ENCODE measurements at regions not wholly inside any gene's neighbourhood (a gene's known extent, or its start where the extent isn't known, plus 50 kb on each side); places are given as distances from the start of the nearest gene placed in this dataset.

DNA sequence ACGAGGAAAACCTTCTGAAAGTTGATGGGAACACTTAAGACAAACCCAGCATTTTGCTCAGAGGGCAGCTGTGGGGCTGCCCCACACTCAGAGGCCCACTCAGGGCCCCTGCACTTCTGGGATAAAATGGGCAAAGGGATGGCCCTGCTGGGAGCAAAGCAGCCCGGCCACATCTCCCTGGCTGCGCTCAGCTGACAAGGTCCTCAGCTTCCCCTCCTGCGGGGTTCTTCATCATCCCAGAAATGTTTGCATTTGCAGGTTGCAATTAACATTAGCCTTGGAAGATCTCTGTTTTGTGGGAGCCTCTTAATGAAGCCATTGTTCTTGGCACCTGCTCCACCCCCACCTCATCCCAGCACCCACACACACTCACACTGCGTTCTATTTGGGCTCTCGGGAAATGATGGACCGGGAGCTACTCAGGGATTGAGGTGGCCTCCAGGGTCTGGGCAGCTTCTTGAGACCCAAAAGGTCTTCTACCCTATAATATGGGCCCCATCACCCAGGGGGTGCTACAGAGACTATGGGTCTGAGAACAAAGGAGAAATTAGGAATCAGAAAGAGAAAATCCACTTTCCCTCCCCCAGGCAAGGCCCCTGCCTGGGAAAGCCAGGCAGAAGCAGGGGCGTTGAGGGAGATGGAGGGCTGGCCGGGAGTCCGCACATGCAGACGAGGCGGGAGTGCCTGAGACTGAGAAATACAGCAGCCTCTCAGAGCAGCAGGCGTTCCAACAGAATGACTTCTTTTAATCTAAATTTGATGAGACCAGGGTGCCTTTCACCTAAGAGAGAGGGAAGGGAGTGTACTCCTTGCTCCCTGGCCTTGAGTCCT is 53.7 kb upstream of the RPL38 start:
- DNase-seq = no peak

DNA sequence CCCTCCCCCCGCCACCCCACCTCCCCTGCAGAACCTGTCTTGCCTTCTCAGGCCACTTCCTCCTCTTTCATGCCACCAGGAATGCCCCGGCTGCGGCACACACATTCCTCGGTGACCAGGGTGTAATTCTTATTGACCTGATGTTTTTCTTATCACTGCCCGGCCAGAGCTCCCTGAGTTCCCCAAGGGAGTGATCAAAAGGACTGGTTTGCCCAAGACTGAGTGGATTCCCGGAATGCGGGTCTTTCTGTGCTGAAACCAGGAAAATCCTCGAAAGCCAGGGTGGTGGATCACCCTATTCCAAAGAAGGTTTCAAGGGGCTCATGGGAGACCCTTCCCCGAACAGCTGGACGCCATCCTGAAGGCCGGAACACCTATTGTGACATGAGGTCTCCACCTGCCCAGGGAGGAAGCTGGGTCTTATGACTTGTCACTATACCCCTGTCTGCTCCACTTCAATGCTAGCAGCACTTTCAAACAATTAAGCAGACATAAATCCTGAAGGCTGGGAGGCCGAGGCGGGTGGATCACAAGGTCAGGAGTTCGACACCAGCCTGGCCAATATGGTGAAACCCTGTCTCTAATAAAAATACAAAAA is 53.0 kb upstream of the RPL38 start:
- DNase-seq = no peak

DNA sequence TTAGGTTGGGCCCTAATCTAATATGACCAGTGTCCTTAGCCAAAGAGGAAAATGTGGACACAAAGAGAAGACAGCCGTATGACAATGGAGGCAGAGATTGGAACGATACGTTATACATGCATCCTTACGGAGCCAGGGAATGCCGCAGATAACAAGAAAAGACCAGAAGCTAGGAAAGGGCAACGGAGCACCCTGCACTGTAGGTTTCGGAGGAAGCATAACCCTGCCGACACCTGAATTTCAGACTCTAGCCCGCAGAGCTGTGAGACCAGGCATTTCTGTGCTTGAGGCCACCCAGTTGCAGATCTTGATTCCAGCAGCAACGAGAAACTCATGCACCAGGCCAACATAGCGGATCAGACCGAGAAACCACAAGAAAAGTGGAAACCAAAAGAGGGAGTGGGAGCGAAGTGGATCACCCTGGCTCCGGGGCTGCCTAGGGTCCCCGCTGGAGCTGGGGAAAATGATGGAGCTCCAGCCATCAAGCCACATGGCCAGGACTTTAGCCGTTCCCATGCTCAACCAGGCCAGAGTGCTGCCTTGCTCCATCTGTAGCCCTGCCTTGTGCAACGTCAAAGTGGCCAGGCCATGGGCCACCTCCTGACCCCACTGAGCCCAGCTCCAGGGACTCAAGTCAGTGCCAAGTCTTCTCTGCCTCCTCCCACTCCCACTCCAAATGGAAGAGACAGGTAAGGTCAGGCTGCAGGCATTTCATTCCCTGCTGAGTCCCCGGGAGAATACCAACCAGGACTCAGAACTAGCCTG is 51.7 kb upstream of the RPL38 start:
- DNase-seq = no peak

DNA sequence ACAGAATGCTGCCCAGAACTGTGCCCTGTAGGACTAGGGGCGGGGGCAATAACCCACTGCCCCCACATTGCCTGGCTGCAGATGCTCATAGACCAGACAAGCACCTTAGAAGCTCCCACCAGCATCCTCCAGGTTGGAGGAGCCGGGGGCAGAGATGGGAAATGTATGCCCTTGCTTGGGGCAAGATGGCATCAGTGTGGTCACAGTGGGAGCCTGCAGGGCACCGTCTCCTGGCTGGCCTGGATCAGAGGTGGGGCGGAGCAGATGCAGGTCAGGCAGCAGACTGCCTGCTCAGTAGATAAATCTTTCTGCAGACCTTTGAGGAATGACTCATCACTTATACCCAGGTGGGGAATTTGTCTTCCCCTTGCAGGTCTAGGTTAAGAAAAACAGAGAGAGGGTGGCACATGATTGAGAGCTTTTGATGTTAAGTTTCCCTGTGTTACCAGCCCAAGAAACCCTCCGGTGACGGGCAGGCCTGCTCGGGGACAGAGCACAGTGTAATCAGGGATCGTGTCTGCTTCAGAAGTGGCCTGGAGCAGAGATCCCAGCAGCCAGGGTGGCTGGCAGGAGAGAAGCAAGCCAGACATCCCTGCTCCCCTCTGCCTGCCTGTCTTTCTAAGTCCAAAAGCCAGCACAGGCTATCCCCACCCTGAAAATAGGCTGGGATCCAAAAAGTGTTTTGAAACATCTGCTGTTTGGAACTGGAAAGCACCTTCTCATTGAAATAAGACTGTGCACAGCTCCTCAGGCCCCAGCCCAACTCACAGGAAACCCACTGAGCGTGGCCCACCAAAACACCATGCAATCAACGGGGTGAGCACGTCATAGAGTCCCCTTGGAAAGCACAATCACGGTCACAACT is 50.7 kb upstream of the RPL38 start:
- no peak for DNase-seq

DNA sequence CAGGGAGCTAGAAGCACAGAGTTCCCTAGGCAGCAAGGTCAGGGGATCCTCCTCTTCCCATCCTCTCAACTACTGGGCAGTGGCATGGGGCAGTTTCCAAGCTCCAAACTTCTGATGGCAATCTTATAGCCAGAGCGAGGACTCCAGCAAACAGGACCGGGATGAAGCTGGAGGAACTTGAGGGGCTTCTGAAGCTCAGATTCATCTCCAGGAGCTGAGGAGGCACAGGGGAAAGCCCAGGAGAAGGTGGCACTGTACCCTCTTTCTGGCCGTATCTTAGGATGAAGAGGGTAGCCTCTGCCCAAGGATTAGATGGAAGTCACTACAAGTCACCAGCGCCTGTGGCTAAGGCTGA is 50.0 kb upstream of the RPL38 start:
- no peak for DNase-seq

Measured in activated CD4-positive, alpha-beta T cell treated with anti-CD3 and anti-CD28 coated beads for 1 hour (primary cell).